Gastroesophageal sphincter (tissue), 4 donors: ENCODE measurements at regions not wholly inside any gene's neighbourhood (a gene's known extent, or its start where the extent isn't known, plus 50 kb on each side); places are given as distances from the start of the nearest gene placed in this dataset.

Experiments used
- ATAC-seq: fragments of 150-250 bp; one replicate; pipeline ENCODE4 v1.9.1; 2016; ENCODE audit warnings: mild to moderate bottlenecking, moderate library complexity
- H3K27ac ChIP-seq, 4 donors: fragments of 200-600 bp; sonication (generic) in 3 of 4; 1 replicate in 3 of 4; 2 replicates in 1 of 4; pipeline ENCODE4 v1.5.1; 2016 to 2019
- H3K27me3 ChIP-seq: fragments of 200-600 bp; sonication (generic); one replicate; pipeline ENCODE4 v1.5.1; 2019
- H3K36me3 ChIP-seq, 2 donors: fragments of 200-600 bp; sonication (generic); one replicate each; pipeline ENCODE4 v1.5.1; 2019; ENCODE audit warnings: control low read depth in 1 of 2
- H3K4me1 ChIP-seq, 3 donors: fragments of 200-600 bp; sonication (generic); 1 replicate in 2 of 3; 2 replicates in 1 of 3; pipeline ENCODE4 v1.5.1; 2016 to 2019; ENCODE audit warnings: control low read depth in 2 of 3
- H3K4me3 ChIP-seq, 2 donors: fragments of 200-600 bp; sonication (generic); one replicate each; pipeline ENCODE4 v1.5.1; 2019; ENCODE audit warnings: mild to moderate bottlenecking in 1 of 2, moderate library complexity in 1 of 2
- H3K9me3 ChIP-seq, 3 donors: fragments of 200-600 bp; sonication (generic); one replicate each; pipeline ENCODE4 v1.5.1; 2017 to 2019; ENCODE audit warnings: control low read depth in 2 of 3
- EP300 ChIP-seq: sonication (generic); formaldehyde crosslinking; IDR thresholded peaks from one replicate; pipeline ENCODE4 v1.6.1; 2017; ENCODE audit warnings: antibody characterized with exemption, mild to moderate bottlenecking
- POLR2A ChIP-seq, 2 donors: fragments of 450-650 bp; IDR thresholded peaks; one replicate each; pipeline ENCODE4 v1.6.1; 2017; ENCODE audit warnings: antibody characterized with exemption in 2 of 2, mild to moderate bottlenecking in 2 of 2, moderate library complexity in 1 of 2
- POLR2AphosphoS5 ChIP-seq: sonication (generic); formaldehyde crosslinking; IDR thresholded peaks from one replicate; pipeline ENCODE4 v1.6.1; 2017; ENCODE audit warnings: antibody characterized with exemption
- WGBS, 2 donors: methylation state at CpG; one replicate each; pipeline ENCODE4 v1.1.5; 2018; ENCODE audit warnings: low coverage in 1 of 2; 5-methylcytosine and 5-hydroxymethylcytosine counted together
- TF ChIP-seq, protein P1 (sequence below), 4 experiments: fragments of 200-600 bp in 2 of 4; fragments of 450-650 bp in 2 of 4; sonication (generic) in 1 of 4; IDR thresholded peaks; one replicate each; pipeline ENCODE4 v1.5.1; 2017 to 2019; ENCODE audit warnings: antibody characterized with exemption in 4 of 4, mild to moderate bottlenecking in 2 of 4, moderate library complexity in 2 of 4

DNA sequence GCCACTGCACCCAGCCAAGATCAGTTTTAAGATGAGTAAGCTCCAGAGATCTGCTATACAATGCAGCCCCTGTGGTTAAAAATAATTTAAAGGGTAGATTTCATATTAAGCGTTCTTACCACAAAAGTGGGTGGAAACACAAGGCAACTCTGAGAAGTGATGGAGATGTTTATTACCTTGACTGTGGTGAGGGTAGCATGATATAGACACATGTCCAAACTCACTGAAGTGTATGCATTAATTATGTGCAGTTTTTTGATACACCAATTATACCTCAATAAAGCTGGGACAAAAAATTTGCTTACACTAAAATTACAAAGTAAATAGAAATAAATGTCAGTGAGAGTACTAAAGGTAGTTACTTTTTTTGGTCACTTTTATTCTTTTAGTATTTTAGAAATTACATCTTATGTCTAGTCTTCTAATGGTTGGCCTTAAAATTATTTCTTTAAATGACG is 696.5 kb downstream of the UQCRFS1 start:
- no peaks in the 10 kb centered on the region for H3K27me3 ChIP-seq
- no peak for ATAC-seq
- H3K4me3 ChIP-seq = no peak overlapping the region
- H3K4me1 ChIP-seq = no peaks in the 10 kb centered on the region
- H3K36me3 ChIP-seq = no peaks in the 10 kb centered on the region
- TF ChIP-seq POLR2AphosphoS5 = no peak
- TF ChIP-seq, protein P1, sequence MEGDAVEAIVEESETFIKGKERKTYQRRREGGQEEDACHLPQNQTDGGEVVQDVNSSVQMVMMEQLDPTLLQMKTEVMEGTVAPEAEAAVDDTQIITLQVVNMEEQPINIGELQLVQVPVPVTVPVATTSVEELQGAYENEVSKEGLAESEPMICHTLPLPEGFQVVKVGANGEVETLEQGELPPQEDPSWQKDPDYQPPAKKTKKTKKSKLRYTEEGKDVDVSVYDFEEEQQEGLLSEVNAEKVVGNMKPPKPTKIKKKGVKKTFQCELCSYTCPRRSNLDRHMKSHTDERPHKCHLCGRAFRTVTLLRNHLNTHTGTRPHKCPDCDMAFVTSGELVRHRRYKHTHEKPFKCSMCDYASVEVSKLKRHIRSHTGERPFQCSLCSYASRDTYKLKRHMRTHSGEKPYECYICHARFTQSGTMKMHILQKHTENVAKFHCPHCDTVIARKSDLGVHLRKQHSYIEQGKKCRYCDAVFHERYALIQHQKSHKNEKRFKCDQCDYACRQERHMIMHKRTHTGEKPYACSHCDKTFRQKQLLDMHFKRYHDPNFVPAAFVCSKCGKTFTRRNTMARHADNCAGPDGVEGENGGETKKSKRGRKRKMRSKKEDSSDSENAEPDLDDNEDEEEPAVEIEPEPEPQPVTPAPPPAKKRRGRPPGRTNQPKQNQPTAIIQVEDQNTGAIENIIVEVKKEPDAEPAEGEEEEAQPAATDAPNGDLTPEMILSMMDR (IDR thresholded peaks at IDR 0.05) = no peak
- no peak for TF ChIP-seq POLR2A (IDR thresholded peaks at IDR 0.05)
- no peak for TF ChIP-seq EP300
- WGBS, 2 donors = 100% methylated on average over 2 of the region's 2 CpGs
- H3K9me3 ChIP-seq = no peaks in the 10 kb centered on the region
- no peak overlapping the region for H3K27ac ChIP-seq

GRCh38 chr19:28514166-28514565 is 698.8 kb downstream of the UQCRFS1 start:
- no peaks in the 10 kb centered on the region for H3K9me3 ChIP-seq
- WGBS, 2 donors = 48 to 51% methylated on average over 3 of the region's 3 CpGs
- no peaks in the 10 kb centered on the region for H3K4me1 ChIP-seq
- no peak for ATAC-seq
- H3K27me3 ChIP-seq = no peaks in the 10 kb centered on the region
- no peaks in the 10 kb centered on the region for H3K36me3 ChIP-seq
- no peak for TF ChIP-seq POLR2A (IDR thresholded peaks at IDR 0.05)
- TF ChIP-seq EP300 = no peak
- TF ChIP-seq, protein P1 (IDR thresholded peaks at IDR 0.05) = no peak
- no peak for TF ChIP-seq POLR2AphosphoS5
- no peak overlapping the region for H3K4me3 ChIP-seq
- H3K27ac ChIP-seq = no peak overlapping the region

DNA sequence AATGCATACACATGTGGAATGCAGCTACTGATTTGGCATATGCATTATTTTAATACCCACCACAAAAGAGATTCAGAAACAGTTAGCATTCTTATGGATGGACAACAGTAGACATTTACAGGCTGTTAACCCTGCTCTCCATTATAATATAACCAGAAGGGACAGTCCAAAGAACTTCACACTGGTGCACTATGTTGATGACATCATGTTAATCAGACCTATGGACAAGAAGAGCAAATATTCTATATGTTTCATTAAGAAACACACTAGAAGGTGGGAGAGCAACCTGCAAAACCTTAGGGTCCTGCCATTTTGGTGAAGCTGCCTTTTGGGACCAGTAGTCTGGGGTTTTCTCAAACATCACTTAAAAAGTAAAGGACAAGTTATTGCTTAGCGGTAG is 701.3 kb downstream of the UQCRFS1 start:
- Histone ChIP-seq H3K4me3 (no peak overlapping the region), H3K36me3 (no peaks in the 10 kb centered on the region), H3K27me3 (no peaks in the 10 kb centered on the region), H3K27ac (no peak overlapping the region), H3K4me1 (no peaks in the 10 kb centered on the region), H3K9me3 (no peaks in the 10 kb centered on the region)
- WGBS, 2 donors = 90 to 100% methylated on average over 1 of the region's 1 CpG
- no peak for ATAC-seq
- TF ChIP-seq, protein P1 (IDR thresholded peaks at IDR 0.05) = no peak
- TF ChIP-seq POLR2A (IDR thresholded peaks at IDR 0.05) (no peak), EP300 (no peak), POLR2AphosphoS5 (no peak)

GRCh38 chr19:28509079-28509895 is 703.7 kb downstream of the UQCRFS1 start:
- no peak overlapping the region for H3K4me3 ChIP-seq
- 33 to 71% methylated on average over 10 to 15 of the region's 15 CpGs for WGBS, 2 donors
- H3K36me3 ChIP-seq = no peaks in the 10 kb centered on the region
- peaks cover 7% of the 10 kb centered on the region for H3K27me3 ChIP-seq
- H3K4me1 ChIP-seq = no peaks in the 10 kb centered on the region
- no peaks in the 10 kb centered on the region for H3K9me3 ChIP-seq
- no peak for ATAC-seq
- TF ChIP-seq EP300 (no peak), POLR2A (IDR thresholded peaks at IDR 0.05) (no peak), POLR2AphosphoS5 (no peak)
- TF ChIP-seq, protein P1 (IDR thresholded peaks at IDR 0.05) = no peak
- H3K27ac ChIP-seq = no peak overlapping the region

- Histone ChIP-seq H3K36me3 (no peaks in the 10 kb centered on the region), H3K27ac (no peak overlapping the region), H3K9me3 (no peaks in the 10 kb centered on the region), H3K4me1 (no peaks in the 10 kb centered on the region), H3K27me3 (peaks cover 7% of the 10 kb centered on the region), H3K4me3 (no peak overlapping the region)
- TF ChIP-seq POLR2AphosphoS5 (no peak), POLR2A (IDR thresholded peaks at IDR 0.05) (no peak), EP300 (no peak)
- TF ChIP-seq, protein P1 (IDR thresholded peaks at IDR 0.05) = no peak
- WGBS, 2 donors = 60 to 86% methylated on average over 2 to 3 of the region's 3 CpGs
- ATAC-seq = no peak
Measured at GRCh38 chr19:28508666-28509065, 704.3 kb downstream of the UQCRFS1 start.
